PC-3 (cell line): ENCODE measurements at regions not wholly inside any gene's neighbourhood (a gene's known extent, or its start where the extent isn't known, plus 50 kb on each side); places are given as distances from the start of the nearest gene placed in this dataset.

Source experiments
- EZH2 ChIP-seq: fragments of 300-600 bp; sonication (generic); IDR thresholded peaks from one replicate; pipeline ENCODE4 v1.6.1; 2017; ENCODE audit warnings: antibody characterized with exemption, mild to moderate bottlenecking, low read length; ENCODE audit not compliant: unreplicated experiment
- TF ChIP-seq, protein P1 (sequence below): fragments of 300-600 bp; sonication (generic); conservative IDR thresholded peaks from 2 replicates; pipeline ENCODE4 v1.5.1; 2017; ENCODE audit warnings: antibody characterized with exemption, low read depth, mild to moderate bottlenecking, low read length

DNA sequence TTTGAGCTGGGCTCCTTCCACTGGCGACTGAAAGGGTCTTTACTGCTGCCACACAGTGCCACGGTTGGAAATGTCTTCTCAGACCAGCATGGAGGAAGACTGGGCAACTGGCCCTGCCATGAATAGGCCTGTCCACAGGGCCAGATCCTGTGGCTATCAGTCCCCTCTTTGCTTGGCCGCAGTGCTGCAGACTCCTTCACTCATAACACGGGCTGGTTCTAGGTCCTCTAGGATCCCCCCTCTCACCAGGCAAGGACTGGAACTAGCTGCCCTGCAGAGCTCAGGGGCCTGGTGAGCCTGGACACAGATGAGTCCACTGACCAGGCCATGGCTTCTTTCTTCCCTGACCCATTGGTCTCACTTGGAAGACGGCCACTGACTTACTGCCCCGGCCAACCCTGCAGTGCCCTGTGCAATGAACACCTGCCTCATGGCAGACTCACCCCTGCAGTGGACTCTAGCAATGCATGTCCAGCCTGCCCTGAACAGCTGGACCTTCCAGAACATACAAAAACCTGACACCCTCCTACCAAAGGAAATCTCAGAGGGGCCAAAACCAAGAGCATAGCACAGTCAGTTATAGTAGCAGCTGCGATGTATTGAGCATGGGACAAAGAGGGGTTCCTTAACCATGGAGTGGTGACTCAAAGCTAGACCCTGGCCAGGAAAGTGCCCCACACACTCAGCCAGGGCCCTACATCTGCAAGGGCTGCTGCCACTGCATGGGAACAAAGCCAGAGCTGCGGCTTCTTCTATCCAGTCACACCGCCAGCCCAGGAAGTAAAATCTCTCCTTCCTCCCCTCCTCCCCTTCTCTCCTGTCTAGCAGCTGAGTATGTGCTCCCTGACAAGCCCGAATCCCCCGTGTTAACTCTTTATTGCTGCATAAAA lies 72.1 kb upstream of the ITGA11 start:
- no peak for TF ChIP-seq EZH2
- TF ChIP-seq, protein P1, sequence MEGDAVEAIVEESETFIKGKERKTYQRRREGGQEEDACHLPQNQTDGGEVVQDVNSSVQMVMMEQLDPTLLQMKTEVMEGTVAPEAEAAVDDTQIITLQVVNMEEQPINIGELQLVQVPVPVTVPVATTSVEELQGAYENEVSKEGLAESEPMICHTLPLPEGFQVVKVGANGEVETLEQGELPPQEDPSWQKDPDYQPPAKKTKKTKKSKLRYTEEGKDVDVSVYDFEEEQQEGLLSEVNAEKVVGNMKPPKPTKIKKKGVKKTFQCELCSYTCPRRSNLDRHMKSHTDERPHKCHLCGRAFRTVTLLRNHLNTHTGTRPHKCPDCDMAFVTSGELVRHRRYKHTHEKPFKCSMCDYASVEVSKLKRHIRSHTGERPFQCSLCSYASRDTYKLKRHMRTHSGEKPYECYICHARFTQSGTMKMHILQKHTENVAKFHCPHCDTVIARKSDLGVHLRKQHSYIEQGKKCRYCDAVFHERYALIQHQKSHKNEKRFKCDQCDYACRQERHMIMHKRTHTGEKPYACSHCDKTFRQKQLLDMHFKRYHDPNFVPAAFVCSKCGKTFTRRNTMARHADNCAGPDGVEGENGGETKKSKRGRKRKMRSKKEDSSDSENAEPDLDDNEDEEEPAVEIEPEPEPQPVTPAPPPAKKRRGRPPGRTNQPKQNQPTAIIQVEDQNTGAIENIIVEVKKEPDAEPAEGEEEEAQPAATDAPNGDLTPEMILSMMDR: no peak
